ENCODE measurements at regions not wholly inside any gene's neighbourhood (a gene's known extent, or its start where the extent isn't known, plus 50 kb on each side); places are given as distances from the start of the nearest gene placed in this dataset.
"Not testable (repeated sequence)": the region's sequence is repeated elsewhere in the genome, so short reads cannot be mapped to it uniquely, and the experiment has no call there.

DNA sequence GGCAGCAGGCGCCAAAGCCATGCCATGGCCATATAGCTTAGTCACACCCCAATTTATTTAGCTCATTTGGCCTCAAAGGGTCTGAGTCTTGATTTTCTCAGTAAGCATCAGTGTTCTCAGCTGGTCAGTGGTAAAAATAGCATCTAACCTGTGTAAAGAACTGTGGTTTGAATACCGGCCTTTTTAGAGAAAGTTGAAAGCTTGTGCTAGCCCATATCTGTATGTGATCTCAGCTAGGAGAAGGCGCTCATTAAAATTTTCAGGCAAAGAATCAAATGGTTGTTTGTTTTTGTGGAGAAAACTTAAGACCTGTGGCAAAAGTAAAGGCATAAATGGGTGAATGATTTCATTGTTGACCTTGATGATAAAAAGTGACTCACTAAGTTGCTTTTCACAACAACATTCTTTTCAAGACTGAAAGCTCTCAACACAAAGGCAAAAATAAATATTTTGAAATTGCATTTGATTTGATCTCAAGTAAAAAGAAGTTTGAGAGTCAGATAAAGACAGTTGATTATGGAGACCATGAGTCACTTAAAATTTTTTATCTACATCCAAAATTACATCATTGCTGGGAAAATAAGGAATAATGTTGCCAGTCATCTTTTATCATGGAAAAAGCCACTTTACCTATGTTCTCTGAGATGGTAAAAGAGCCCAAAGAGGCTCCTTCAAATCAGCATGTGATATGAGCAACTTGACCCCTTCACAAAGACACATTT, 128.5 kb upstream of the RGS6 start:
- H3K4me3 Mint-ChIP-seq = no peak overlapping the region
- ATAC-seq (replicated peaks) (no peak), DNase-seq (no peak)

DNA sequence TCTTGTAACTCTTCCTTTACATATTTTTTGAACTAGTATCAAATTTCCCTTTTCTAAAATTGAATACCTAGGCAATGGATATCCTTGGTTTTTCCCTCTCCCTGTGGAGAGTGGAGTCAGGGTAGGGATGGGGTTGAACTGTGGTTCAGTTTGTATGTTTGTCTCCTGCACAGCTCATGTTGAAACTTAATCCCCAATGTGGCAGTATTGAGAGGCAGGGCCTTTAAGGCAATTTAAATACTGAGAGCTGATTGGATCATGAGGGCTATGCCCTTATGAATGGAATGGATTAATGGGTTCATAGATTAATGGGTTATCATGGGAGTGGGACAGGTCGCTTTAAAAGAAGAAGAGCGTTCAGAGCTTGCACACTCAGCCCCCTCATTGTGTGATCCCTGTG, 127.2 kb upstream of the RGS6 start:
- peaks cover 46 to 64% of the 10 kb centered on the region in 2 donors for H3K27me3 Mint-ChIP-seq

More for the DNA sequence above, 128.5 kb upstream of the RGS6 start:
- H3K27me3 Mint-ChIP-seq = peaks cover 46 to 58% of the 10 kb centered on the region in 2 donors
- no peak overlapping the region for H3K27ac Mint-ChIP-seq
- peaks cover 2% of the 10 kb centered on the region for H3K36me3 Mint-ChIP-seq (ENCODE audit: insufficient read depth)
- H3K4me1 Mint-ChIP-seq (ENCODE audit: low read depth in 2 of 2) = no peaks in the 10 kb centered on the region
- no peaks in the 10 kb centered on the region for H3K9me3 Mint-ChIP-seq

DNA sequence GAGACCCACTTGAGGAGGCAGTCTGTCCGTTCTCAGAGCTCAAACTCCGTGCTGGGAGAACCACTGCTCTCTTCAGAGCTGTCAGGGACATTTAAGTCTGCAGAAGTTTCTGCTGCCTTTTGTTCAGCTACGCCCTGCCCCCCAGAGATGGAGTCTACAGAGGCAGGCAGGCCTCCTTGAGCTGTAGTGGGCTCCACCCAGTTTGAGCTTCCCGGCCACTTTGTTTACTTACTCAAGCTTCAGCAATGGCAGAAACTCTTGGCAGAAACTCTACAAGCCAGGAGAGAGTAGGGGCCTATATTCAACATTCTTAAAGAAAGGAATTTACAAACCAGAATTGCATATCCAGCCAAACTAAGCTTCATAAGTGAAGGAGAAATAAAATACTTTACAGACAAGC, 125.2 kb upstream of the RGS6 start:
- H3K36me3 Mint-ChIP-seq (ENCODE audit: insufficient read depth); H3K4me1 Mint-ChIP-seq (ENCODE audit: low read depth in 2 of 2); H3K27ac Mint-ChIP-seq; H3K4me3 Mint-ChIP-seq; DNase-seq; ATAC-seq (replicated peaks); H3K9me3 Mint-ChIP-seq: not testable (repeated sequence)
- H3K27me3 Mint-ChIP-seq = peaks cover 32 to 53% of the 10 kb centered on the region in 2 donors

More for the DNA sequence above, 127.2 kb upstream of the RGS6 start:
- Mint-ChIP-seq H3K4me3 (no peak overlapping the region), H3K9me3 (no peaks in the 10 kb centered on the region), H3K36me3 (ENCODE audit: insufficient read depth) (peaks cover 2% of the 10 kb centered on the region), H3K27ac (no peak overlapping the region), H3K4me1 (ENCODE audit: low read depth in 2 of 2) (no peaks in the 10 kb centered on the region)
- DNase-seq = no peak
- no peak for ATAC-seq (replicated peaks)

DNA sequence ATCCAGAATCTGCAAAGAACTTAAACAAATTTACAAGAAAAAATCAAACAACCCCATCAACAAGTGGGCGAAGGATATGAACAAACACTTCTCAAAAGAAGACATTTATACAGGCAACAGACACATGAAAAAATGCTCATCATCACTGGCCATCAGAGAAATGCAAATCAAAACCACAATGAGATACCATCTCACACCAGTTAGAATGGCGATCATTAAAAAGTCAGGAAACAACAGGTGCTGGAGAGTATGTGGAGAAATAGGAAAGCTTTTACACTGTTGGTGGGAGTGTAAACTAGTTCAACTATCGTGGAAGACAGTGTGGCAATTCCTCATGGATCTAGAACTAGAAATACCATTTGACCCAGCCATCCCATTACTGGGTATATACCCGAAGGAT, 121.4 kb upstream of the RGS6 start:
- H3K4me1 Mint-ChIP-seq (ENCODE audit: low read depth in 2 of 2); DNase-seq; H3K9me3 Mint-ChIP-seq; H3K4me3 Mint-ChIP-seq; H3K36me3 Mint-ChIP-seq (ENCODE audit: insufficient read depth); ATAC-seq (replicated peaks); H3K27ac Mint-ChIP-seq: not testable (repeated sequence)
- H3K27me3 Mint-ChIP-seq = peaks cover 32 to 58% of the 10 kb centered on the region in 2 donors

DNA sequence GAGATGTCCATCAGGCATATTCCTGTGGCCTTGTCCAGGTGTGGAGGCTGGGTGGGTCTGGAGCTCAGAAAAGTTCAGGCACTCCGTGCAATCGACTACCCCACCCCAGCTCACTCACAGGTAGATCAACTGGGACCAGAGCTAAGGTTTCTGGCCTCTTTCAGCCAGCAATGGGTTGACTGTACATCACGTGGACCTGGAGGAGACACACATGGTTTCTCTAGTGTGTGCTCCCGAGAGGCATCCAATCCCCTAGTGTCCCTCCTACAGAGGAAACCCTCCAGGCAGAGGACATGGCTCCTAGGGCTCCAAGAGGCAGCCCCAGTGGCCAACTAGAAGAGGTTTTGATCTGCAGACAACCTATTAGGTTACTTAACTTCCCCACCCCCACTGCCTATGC, 119.5 kb upstream of the RGS6 start:
- Mint-ChIP-seq H3K36me3 (ENCODE audit: insufficient read depth) (no peaks in the 10 kb centered on the region), H3K4me1 (ENCODE audit: low read depth in 2 of 2) (no peaks in the 10 kb centered on the region), H3K4me3 (no peak overlapping the region), H3K9me3 (no peaks in the 10 kb centered on the region), H3K27ac (no peak overlapping the region), H3K27me3 (peaks cover 39 to 40% of the 10 kb centered on the region in 2 donors)
- DNase-seq (no peak), ATAC-seq (replicated peaks) (no peak)

DNA sequence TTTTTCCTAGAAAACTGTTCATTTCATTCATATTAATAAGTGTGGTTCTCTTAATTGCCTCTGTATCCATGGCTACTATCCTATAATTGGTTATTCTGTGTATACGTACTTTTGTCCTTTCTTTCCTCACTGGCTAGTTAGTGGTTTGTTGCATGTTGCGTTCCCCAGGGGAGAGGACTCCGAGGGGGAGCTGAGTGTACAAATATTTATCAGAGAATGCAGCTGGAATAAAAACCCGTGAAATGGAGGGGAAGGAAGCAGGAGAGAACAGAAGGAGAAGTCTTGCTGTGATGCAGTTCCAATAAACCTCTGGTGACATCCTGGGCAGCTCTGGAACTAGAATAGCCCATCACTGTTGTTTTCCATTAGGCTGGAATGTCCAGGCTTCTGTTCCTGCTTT, 117.1 kb upstream of the RGS6 start:
- H3K27ac Mint-ChIP-seq = no peak overlapping the region
- ATAC-seq (replicated peaks) (no peak), DNase-seq (no peak)
- peaks cover 26 to 37% of the 10 kb centered on the region in 2 donors for H3K27me3 Mint-ChIP-seq
- H3K4me3 Mint-ChIP-seq = no peak overlapping the region
- H3K4me1 Mint-ChIP-seq (ENCODE audit: low read depth in 2 of 2) = no peaks in the 10 kb centered on the region
- no peaks in the 10 kb centered on the region for H3K9me3 Mint-ChIP-seq
- H3K36me3 Mint-ChIP-seq (ENCODE audit: insufficient read depth) = no peaks in the 10 kb centered on the region

DNA sequence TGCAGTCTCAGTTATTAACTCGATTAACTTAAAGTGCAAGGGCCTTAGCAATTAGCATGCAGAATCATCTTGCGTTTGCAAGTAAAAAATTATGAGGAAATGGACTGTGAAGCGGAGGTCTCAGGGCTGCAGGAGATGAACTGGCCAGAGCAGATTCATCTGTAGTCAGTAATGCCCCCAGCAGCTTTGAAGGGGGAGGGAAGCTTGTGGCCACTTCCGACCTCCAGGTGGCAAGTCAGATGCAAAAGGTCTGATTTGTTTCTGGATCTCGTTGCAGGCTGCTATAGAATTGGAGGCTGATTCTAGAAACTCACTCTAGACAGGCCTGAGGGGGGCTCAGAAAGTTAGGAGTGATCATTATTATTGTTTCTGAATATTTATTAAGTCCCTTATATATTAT, 107.4 kb upstream of the RGS6 start:
- no peaks in the 10 kb centered on the region for H3K36me3 Mint-ChIP-seq (ENCODE audit: insufficient read depth)
- H3K4me3 Mint-ChIP-seq = no peak overlapping the region
- H3K4me1 Mint-ChIP-seq (ENCODE audit: low read depth in 2 of 2) = no peaks in the 10 kb centered on the region
- H3K9me3 Mint-ChIP-seq = no peaks in the 10 kb centered on the region
- ATAC-seq (replicated peaks) (no peak), DNase-seq (no peak)
- peaks cover 38 to 60% of the 10 kb centered on the region in 2 donors for H3K27me3 Mint-ChIP-seq
- no peak overlapping the region for H3K27ac Mint-ChIP-seq

DNA sequence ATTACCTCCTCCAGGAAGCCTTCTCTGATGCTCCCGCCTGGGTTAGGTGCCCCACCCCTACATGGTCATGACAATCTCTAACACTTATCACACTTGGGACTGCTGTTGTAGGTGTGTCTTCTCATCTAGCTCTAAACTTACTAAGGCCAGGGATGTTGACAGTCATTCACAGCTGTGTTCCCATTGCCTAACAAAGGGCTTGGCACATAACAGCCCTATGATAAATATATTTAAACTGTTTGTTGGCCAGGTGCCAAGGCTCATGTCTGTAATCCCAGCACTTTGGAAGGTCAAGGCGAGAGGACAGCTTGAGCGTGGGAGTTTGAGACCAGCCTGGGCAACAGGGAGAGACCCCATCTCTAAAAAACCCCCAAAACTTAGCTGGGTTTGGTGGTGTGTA, 98.8 kb upstream of the RGS6 start:
- Mint-ChIP-seq H3K4me1 (ENCODE audit: low read depth in 2 of 2) (no peaks in the 10 kb centered on the region), H3K9me3 (peaks cover 0 to 4% of the 10 kb centered on the region in 2 donors), H3K27ac (no peak overlapping the region), H3K27me3 (peaks cover 3 to 19% of the 10 kb centered on the region in 2 donors), H3K36me3 (ENCODE audit: insufficient read depth) (no peaks in the 10 kb centered on the region), H3K4me3 (no peak overlapping the region)
- no peak for ATAC-seq (replicated peaks)
- DNase-seq = no peak

DNA sequence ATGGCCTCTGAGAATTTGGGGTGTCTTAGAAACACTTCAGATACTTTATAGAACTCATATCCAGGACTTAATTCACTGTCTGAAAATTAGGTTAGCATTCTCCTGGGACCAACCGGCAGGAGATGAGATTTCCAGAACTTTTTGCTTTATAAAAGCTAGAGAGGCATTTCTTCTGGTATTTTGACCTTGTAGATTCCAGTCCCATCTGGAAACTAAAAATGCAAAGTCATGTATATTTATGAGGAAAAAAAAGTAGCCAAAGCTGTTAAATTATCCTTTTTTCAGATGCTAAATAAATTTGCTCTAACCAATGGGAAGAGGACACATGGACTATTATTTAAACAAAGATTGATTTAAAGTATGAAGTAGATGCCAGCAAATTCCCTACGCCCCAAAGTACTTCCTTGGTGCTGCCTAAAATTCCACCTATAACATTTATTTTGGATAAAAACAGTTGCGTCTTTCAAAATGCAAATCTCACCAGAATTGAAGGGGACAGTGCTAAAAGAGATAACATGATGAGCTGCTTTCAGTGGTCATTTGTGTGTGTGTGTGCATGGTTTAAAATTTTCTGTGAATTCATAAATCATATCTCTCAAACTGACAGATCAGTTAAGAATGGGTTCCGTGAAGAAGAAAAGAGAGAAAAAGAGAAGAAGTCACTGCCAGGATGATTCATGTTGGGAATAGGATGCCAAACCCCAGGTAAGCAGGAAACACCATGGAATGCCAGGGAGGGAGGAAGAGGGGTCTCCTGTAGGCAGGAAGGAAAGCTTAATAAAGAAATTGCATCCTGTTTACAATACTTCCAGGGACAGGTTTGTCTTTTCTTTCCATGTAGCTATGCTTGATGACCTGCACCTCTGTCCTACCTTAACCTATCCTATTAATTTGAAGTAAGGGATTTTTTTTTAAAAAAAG, 97.7 kb upstream of the RGS6 start:
- ATAC-seq (replicated peaks) = no peak
- Mint-ChIP-seq H3K9me3 (peaks cover 0 to 4% of the 10 kb centered on the region in 2 donors), H3K27me3 (peaks cover 6 to 16% of the 10 kb centered on the region in 2 donors), H3K27ac (no peak overlapping the region), H3K4me3 (no peak overlapping the region), H3K4me1 (ENCODE audit: low read depth in 2 of 2) (no peaks in the 10 kb centered on the region), H3K36me3 (ENCODE audit: insufficient read depth) (no peaks in the 10 kb centered on the region)
- DNase-seq = no peak

DNA sequence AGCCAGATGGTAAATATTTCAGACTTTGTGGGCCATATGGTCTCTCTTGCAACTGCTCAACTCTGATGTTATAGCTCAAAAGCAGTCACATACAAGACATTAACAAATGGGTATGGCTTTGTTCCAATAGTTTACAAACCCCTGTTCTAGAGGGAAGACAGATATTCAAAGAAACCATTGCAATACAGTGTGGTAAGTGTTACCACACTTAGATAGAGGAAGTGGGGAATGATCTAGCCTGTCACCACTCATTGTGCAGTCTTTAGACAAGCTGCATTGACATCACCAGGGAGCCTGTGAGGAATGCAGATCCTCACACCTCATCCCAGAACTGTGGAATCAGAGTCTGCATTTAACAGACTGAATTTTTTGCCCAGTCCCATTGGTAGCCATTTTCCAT, 80.0 kb upstream of the RGS6 start:
- DNase-seq (no peak), ATAC-seq (replicated peaks) (no peak)
- Mint-ChIP-seq H3K27me3 (peaks cover 57 to 70% of the 10 kb centered on the region in 2 donors), H3K4me3 (no peak overlapping the region), H3K9me3 (no peaks in the 10 kb centered on the region), H3K36me3 (ENCODE audit: insufficient read depth) (no peaks in the 10 kb centered on the region), H3K4me1 (ENCODE audit: low read depth in 2 of 2) (peaks cover 0 to 3% of the 10 kb centered on the region in 2 donors), H3K27ac (no peak overlapping the region)

DNA sequence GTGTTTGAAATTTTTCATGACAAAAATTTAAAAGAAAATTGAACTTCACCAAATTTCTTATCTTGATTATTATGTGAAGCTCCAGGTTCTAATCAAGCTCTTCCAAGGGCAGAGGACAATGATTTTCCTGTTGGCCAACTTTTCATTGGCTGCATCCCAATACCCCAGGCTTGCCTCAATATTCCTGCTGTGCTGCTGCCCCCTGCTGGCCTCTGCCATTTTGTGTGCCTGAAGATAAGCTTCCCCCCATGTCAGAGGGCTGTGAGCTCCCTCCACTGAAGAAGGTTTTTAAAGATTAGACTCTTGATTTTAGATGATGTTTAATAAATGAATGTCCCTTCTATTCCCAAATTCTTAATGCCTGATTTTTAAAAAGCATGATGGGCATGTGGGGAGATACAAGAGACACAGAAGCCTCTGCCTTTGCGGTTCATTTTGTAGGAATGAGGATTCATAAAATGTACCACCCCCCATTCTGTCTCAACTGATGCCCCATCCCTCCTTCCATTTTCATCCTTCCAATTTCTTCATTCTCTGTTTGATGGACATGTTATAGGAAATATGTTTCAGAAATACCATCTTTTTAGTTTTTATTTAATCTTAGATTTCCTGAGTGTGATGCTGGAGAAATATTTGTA, 76.7 kb upstream of the RGS6 start:
- no peak overlapping the region for H3K4me3 Mint-ChIP-seq
- DNase-seq (peak; percentile 17 to 35 (median 30)), ATAC-seq (replicated peaks) (no peak)
- peaks cover 0 to 3% of the 10 kb centered on the region in 2 donors for H3K4me1 Mint-ChIP-seq (ENCODE audit: low read depth in 2 of 2)
- H3K36me3 Mint-ChIP-seq (ENCODE audit: insufficient read depth) = no peaks in the 10 kb centered on the region
- H3K9me3 Mint-ChIP-seq = peaks cover 0 to 7% of the 10 kb centered on the region in 2 donors
- H3K27me3 Mint-ChIP-seq = peaks cover 68 to 84% of the 10 kb centered on the region in 2 donors
- no peak overlapping the region for H3K27ac Mint-ChIP-seq

DNA sequence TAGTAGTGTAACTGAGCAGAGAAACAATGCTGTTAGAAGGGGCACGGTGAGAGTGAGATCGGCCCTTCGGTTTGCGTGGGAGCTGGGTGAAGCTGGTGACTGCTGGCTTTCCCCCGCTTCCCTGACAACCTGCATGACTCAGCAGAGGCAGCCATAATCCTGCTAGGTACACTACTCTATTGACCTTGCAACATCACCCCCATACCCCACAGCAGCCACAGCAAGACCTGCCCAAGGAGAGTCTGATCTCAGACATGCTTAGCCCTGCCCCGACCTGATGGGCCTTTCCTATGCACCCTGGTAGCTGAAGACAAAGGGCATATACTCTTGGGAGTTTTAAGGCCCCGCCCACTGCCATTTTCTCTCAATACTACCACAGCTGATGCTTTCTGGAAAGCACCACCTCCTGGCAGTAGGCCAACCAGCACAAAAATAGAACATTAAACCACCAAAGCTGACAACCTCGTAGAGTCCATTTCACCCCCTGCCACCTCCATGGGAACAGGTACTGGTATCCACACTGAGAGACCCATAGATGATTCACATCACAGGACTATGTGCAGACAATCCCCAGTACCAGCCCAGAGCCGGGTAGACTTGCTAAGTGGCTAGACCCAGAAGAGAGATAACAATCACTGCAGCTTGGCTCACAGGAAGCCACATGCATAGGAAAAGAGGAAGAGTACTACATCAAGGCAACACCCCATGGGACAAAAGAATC, 75.9 kb upstream of the RGS6 start:
- Mint-ChIP-seq H3K4me3 (no peak overlapping the region), H3K36me3 (ENCODE audit: insufficient read depth) (no peaks in the 10 kb centered on the region), H3K9me3 (peaks cover 0 to 7% of the 10 kb centered on the region in 2 donors), H3K27ac (no peak overlapping the region), H3K4me1 (ENCODE audit: low read depth in 2 of 2) (peaks cover 0 to 3% of the 10 kb centered on the region in 2 donors), H3K27me3 (peaks cover 73 to 87% of the 10 kb centered on the region in 2 donors)
- ATAC-seq (replicated peaks) = no peak
- no peak for DNase-seq

DNA sequence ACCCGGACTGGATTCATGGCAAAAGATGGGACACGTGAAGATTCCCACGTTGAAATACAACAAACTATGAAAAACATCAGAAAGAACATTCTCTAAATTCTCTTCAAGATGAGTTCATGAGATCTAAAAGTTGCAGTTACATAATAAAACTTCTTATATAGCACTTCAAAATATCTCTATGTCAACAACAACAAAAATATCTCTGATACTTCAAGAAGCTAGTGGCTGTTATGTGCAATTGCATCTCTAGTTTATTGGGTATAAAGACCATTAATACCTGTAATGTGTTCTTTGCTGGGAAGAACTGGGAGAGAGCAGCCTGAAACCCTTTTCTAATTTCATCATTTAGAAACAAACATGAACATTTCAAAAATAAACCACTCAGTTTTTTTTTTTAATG, 69.2 kb upstream of the RGS6 start:
- no peak for DNase-seq
- H3K4me1 Mint-ChIP-seq (ENCODE audit: low read depth in 2 of 2) = no peaks in the 10 kb centered on the region
- no peak overlapping the region for H3K27ac Mint-ChIP-seq
- H3K9me3 Mint-ChIP-seq = peaks cover 0 to 7% of the 10 kb centered on the region in 2 donors
- H3K27me3 Mint-ChIP-seq = peaks cover 36 to 48% of the 10 kb centered on the region in 2 donors
- H3K36me3 Mint-ChIP-seq (ENCODE audit: insufficient read depth) = no peaks in the 10 kb centered on the region
- no peak overlapping the region for H3K4me3 Mint-ChIP-seq
- no peak for ATAC-seq (replicated peaks)

Data from effector memory CD8-positive, alpha-beta T cell (primary cell).